Stimulated activated naive CD8-positive, alpha-beta T cell treated with anti-CD3 and anti-CD28 coated beads, Interleukin-15, amount 100 ng/mL, for 72 hours (primary cell): ENCODE measurements at regions not wholly inside any gene's neighbourhood (a gene's known extent, or its start where the extent isn't known, plus 50 kb on each side); places are given as distances from the start of the nearest gene placed in this dataset.

Source experiments
- ATAC-seq: fragments of 150-1000 bp; cut with Tn5 transposase; 2 replicates; pipeline ENCODE4 v1.10.0; 2021; ENCODE audit warnings: mild to moderate bottlenecking, moderate library complexity
- DNase-seq, 2 donors: peaks; one replicate each; pipeline ENCODE4 v3.0.0; 2021 to 2022
- H3K27ac Mint-ChIP-seq, 2 donors: one replicate each; pipeline ENCODE4 v1.8.0; 2022; ENCODE audit warnings: mild to moderate bottlenecking in 2 of 2, mixed read lengths in 2 of 2, moderate library complexity in 2 of 2
- H3K27me3 Mint-ChIP-seq: one replicate; pipeline ENCODE4 v1.8.0; 2022; ENCODE audit warnings: mixed read lengths
- H3K4me1 Mint-ChIP-seq: one replicate; pipeline ENCODE4 v1.8.0; 2022; ENCODE audit warnings: mild to moderate bottlenecking, mixed read lengths
- H3K4me3 Mint-ChIP-seq, 2 donors: one replicate each; pipeline ENCODE4 v1.8.0; 2022; ENCODE audit warnings: mild to moderate bottlenecking in 2 of 2, mixed read lengths in 2 of 2, moderate library complexity in 1 of 2
- H3K9me3 Mint-ChIP-seq, 2 donors: one replicate each; pipeline ENCODE4 v1.8.0; 2022; ENCODE audit warnings: mixed read lengths in 2 of 2

- DNase-seq: no peak
- no peak overlapping the region for H3K27ac Mint-ChIP-seq
- no peak overlapping the region for H3K4me3 Mint-ChIP-seq
- ATAC-seq: peak; percentile 87
- peaks cover 11% of the 10 kb centered on the region for H3K4me1 Mint-ChIP-seq
- no peaks in the 10 kb centered on the region for H3K27me3 Mint-ChIP-seq
- H3K9me3 Mint-ChIP-seq: no peaks in the 10 kb centered on the region
Observed at GRCh38 chr4:81666491-81666890, 194.8 kb upstream of the RASGEF1B start.

- Mint-ChIP-seq H3K4me3 (no peak overlapping the region), H3K4me1 (peaks cover 11% of the 10 kb centered on the region), H3K9me3 (no peaks in the 10 kb centered on the region), H3K27me3 (no peaks in the 10 kb centered on the region), H3K27ac (no peak overlapping the region)
- ATAC-seq (no peak), DNase-seq (no peak)
Observed at GRCh38 chr4:81665649-81666048, 193.9 kb upstream of the RASGEF1B start.

GRCh38 chr4:81665045-81665444 lies 193.3 kb upstream of the RASGEF1B start:
- H3K4me1 Mint-ChIP-seq: peaks cover 11% of the 10 kb centered on the region
- DNase-seq (no peak), ATAC-seq (no peak)
- H3K27me3 Mint-ChIP-seq: no peaks in the 10 kb centered on the region
- no peaks in the 10 kb centered on the region for H3K9me3 Mint-ChIP-seq
- no peak overlapping the region for H3K4me3 Mint-ChIP-seq
- H3K27ac Mint-ChIP-seq: no peak overlapping the region

DNA sequence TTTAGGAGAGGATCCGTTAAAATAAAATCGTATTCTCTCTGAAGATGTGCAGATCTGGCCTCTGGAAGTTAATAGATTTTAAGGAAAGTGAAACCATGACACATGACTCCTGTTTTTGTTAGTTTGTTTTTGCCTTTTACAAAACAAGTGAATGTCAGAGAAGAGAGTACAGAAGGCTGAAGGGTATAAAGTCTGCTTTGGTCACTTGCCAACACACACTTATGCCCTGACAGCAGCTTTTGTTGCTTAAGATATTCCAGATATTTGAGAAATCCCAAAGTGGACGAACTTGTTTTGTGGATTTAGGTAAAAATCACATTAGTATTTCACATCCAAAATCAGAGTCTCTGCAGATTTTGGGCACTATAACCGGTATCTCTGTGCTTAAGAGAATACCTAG lies 192.4 kb upstream of the RASGEF1B start:
- no peaks in the 10 kb centered on the region for H3K27me3 Mint-ChIP-seq
- ATAC-seq (no peak), DNase-seq (no peak)
- H3K9me3 Mint-ChIP-seq: no peaks in the 10 kb centered on the region
- no peak overlapping the region for H3K27ac Mint-ChIP-seq
- no peak overlapping the region for H3K4me3 Mint-ChIP-seq
- peaks cover 11% of the 10 kb centered on the region for H3K4me1 Mint-ChIP-seq

- no peak for ATAC-seq
- peaks cover 11% of the 10 kb centered on the region for H3K4me1 Mint-ChIP-seq
Observed at GRCh38 chr4:81663368-81663767, 191.7 kb upstream of the RASGEF1B start.

DNA sequence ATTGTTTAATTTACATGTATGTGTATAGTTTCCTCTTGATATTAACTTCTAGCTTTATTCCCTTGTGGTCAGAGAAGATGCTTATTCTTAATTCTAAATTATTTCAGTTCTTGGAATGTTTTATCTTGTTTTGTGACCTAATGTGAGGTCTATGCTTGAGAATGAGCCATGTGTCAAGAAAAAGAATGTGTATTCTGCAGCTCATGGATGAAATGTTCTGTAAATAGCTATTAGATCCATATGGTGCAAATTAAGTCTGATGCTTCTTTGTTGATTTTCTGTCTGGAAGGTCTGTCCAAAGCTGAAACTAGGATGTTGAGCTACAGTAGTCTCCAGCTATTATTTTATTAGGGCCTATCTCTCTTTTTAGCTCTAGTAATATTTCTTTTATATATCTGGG lies 187.3 kb upstream of the RASGEF1B start:
- DNase-seq: no peak
- H3K9me3 Mint-ChIP-seq: peaks cover 5 to 10% of the 10 kb centered on the region in 2 donors
- no peak for ATAC-seq
- no peak overlapping the region for H3K4me3 Mint-ChIP-seq
- H3K27me3 Mint-ChIP-seq: no peaks in the 10 kb centered on the region
- H3K27ac Mint-ChIP-seq: no peak overlapping the region
- H3K4me1 Mint-ChIP-seq: peaks cover under 1% of the 10 kb centered on the region

More at GRCh38 chr4:81663368-81663767, 191.7 kb upstream of the RASGEF1B start:
- H3K27me3 Mint-ChIP-seq: no peaks in the 10 kb centered on the region
- H3K9me3 Mint-ChIP-seq: peaks cover 5 to 6% of the 10 kb centered on the region in 2 donors
- no peak overlapping the region for H3K27ac Mint-ChIP-seq
- DNase-seq: no peak
- no peak overlapping the region for H3K4me3 Mint-ChIP-seq

- no peaks in the 10 kb centered on the region for H3K9me3 Mint-ChIP-seq
- H3K4me1 Mint-ChIP-seq: peaks cover 62% of the 10 kb centered on the region
- ATAC-seq (no peak), DNase-seq (no peak)
- H3K4me3 Mint-ChIP-seq: peak overlapping the region; percentile 12 to 44
- peak overlapping the region in 1 of 2 donors; percentile 66 for H3K27ac Mint-ChIP-seq
- no peaks in the 10 kb centered on the region for H3K27me3 Mint-ChIP-seq
Observed at GRCh38 chr4:81652069-81652478, 180.4 kb upstream of the RASGEF1B start.

DNA sequence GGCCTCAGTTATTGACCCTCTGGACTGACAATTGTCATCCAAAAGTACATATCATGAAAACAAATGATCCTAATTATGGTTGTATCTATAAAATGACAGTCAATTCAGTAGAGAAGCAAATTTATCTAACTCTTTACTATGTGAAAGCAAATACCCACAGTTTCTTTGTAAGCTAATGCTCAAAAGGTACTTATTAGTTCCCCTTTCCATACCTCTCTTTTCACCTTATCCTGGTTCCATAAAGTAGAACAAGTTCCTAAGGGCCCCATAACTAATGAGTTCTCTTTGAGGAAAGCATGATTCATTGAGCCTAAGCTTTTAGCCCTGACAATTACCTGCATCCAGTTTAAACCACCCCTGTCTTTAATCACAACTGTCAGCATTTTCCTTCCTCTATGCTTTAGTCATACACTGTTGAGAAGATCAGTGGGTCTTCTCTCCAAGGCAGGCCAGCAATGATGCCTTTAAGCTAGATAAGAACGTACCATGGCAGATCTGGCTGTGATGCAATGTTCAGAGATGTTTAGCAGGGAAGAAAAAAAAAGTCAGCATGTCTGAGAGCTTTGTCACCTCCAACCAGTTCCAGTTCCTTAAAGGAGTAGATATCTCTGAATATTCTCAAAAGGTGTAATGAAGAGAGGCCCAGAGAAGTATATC lies 179.7 kb upstream of the RASGEF1B start:
- Mint-ChIP-seq H3K4me1 (peaks cover 63% of the 10 kb centered on the region), H3K9me3 (no peaks in the 10 kb centered on the region), H3K4me3 (no peak overlapping the region), H3K27me3 (no peaks in the 10 kb centered on the region), H3K27ac (peak overlapping the region in 1 of 2 donors; percentile 4)
- peak; percentile 39 for ATAC-seq
- no peak for DNase-seq

DNA sequence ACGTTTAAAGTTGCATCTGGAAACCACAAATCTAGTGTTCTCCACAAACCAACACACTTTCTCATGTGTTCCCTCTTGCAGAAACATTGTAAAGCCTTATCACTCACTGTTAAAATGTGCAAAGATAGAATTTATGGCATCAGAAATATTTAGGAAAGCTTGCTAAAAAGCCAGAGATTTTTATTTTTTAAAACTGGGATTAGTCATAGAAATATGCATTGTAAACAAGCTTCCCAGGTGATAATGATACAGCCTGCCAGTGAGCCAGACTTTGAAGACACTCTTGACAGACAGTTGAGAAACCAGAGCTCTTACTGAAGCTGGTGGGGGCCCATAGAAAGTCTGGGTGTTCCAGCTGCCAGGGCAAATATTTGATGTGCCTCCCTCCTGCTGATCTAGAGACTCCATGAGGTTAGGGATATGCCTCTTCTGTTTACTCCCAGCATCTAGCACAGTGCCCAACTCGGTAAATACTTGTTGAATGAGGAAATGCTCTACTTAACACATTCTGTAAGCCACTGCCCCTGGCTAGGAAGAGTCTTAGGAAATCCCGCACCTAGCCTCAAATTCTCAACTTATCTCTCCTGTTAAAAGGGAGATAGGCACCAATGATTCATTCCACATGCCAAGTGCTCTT lies 179.0 kb upstream of the RASGEF1B start:
- Mint-ChIP-seq H3K27ac (peak overlapping the region in 1 of 2 donors; percentile 12), H3K9me3 (no peaks in the 10 kb centered on the region), H3K4me1 (peaks cover 63% of the 10 kb centered on the region), H3K4me3 (no peak overlapping the region), H3K27me3 (no peaks in the 10 kb centered on the region)
- ATAC-seq (no peak), DNase-seq (no peak)

DNA sequence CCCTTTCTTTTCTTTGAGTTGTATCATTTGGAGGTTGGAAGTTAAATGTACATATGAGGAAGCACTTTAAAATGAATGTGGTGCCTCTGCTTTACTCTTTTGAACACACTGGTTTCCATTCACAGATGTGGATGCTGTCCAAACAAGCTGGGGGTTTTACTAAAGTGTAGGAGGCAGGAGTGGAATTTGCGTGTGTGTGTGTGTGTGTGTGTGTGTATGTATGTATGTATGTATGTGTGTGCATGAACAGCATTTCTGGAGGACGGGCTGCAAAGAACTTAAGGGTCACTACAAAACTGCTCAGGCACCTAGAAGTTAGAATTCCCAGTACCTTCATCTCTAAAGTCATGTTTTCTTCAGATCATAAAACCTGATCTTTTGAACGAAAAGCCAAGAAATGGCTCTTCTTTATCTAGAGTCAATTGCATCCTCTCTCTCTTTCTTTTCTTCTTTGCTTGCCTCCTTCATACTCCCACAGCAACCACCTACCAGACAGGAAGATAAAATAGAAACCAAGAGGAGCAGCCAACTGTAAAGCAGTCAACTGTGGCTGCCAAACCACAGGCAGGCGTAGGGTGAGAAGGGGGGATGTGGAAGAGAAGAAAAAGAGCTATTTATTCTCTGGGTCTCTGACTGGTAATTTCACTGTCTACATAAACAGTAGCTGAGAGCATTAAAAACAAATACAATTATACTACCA lies 177.0 kb upstream of the RASGEF1B start:
- Mint-ChIP-seq H3K4me3 (peak overlapping the region; percentile 32 to 57), H3K9me3 (peaks cover 0 to 10% of the 10 kb centered on the region in 2 donors), H3K4me1 (peaks cover 60% of the 10 kb centered on the region), H3K27me3 (no peaks in the 10 kb centered on the region), H3K27ac (peak overlapping the region in 1 of 2 donors; percentile 84)
- DNase-seq (peak; percentile 22 to 41), ATAC-seq (peak; percentile 92)

GRCh38 chr4:81647388-81647787 lies 175.7 kb upstream of the RASGEF1B start:
- H3K9me3 Mint-ChIP-seq: peaks cover 0 to 10% of the 10 kb centered on the region in 2 donors
- H3K27ac Mint-ChIP-seq: no peak overlapping the region
- no peaks in the 10 kb centered on the region for H3K27me3 Mint-ChIP-seq
- no peak overlapping the region for H3K4me3 Mint-ChIP-seq
- no peak for DNase-seq
- peaks cover 46% of the 10 kb centered on the region for H3K4me1 Mint-ChIP-seq
- ATAC-seq: no peak

DNA sequence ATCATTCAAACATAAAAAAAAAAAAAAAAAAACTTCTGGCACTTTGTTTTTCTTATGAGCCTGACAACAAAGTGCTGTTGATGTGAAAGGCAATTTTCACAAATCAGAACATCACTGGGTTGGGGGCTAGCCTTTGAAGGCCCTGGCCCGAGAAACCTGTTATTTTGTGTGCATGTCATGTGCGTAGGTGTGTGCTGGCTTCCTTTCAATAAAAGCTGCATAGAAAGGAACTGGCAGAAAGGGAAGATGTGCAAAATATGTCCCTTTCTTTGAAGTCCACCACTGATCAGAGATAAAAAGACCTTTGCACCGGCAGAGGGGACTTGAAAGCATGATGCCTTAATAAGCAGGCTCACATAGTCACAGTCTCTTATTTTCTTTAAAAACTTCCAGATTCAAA lies 170.8 kb upstream of the RASGEF1B start:
- ATAC-seq (no peak), DNase-seq (no peak)
- H3K27me3 Mint-ChIP-seq: no peaks in the 10 kb centered on the region
- H3K4me3 Mint-ChIP-seq: no peak overlapping the region
- peaks cover 0 to 10% of the 10 kb centered on the region in 2 donors for H3K9me3 Mint-ChIP-seq
- H3K27ac Mint-ChIP-seq: no peak overlapping the region
- H3K4me1 Mint-ChIP-seq: peaks cover 11% of the 10 kb centered on the region

DNA sequence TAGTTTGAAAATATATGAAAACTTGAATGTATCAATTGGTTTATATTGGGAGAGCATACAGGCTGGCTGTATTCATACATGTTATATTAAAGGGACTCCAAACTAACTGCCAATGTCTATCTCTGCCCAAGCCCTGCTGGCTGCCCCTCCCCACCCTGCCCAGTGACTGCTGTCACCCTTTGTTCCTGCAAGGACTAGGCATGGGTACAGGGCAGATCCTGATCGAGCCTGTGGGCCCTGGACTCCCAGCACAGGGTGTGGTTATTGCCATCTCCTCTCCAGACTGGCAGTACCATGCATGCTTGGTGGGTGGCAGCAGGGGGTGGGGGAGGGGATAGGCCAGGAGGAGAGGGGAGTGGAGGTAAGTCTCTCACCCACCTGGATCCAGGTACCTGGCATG lies 167.5 kb upstream of the RASGEF1B start:
- DNase-seq (no peak), ATAC-seq (peak; percentile 53)
- H3K27me3 Mint-ChIP-seq: no peaks in the 10 kb centered on the region
- H3K4me1 Mint-ChIP-seq: peaks cover 5% of the 10 kb centered on the region
- no peak overlapping the region for H3K27ac Mint-ChIP-seq
- H3K4me3 Mint-ChIP-seq: no peak overlapping the region
- no peaks in the 10 kb centered on the region for H3K9me3 Mint-ChIP-seq

DNA sequence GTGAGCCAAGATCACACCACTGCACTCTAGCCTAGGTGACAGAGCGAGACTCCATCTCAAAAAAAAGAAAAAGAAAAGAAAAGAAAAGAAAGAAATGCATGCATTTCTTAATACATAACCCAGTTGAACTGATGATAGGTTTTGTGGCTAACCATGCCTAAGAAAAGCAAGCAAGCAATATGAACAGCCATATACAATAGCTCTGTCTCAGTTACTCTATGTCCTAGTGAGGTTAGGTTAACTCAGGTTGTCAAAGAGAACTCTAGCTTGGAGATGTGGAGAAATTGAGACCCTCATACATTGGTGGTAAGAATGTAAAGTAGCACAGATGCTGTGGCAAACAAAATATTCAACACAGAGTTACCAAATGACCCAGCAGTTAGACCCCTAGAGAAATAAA lies 167.0 kb upstream of the RASGEF1B start:
- Mint-ChIP-seq H3K27ac (no peak overlapping the region), H3K27me3 (no peaks in the 10 kb centered on the region), H3K9me3 (no peaks in the 10 kb centered on the region), H3K4me3 (no peak overlapping the region), H3K4me1 (peaks cover 5% of the 10 kb centered on the region)
- peak; percentile 54 for ATAC-seq
- DNase-seq: no peak

- no peaks in the 10 kb centered on the region for H3K9me3 Mint-ChIP-seq
- H3K27me3 Mint-ChIP-seq: no peaks in the 10 kb centered on the region
- H3K4me1 Mint-ChIP-seq: peaks cover 6% of the 10 kb centered on the region
- no peak for ATAC-seq
- no peak overlapping the region for H3K4me3 Mint-ChIP-seq
- H3K27ac Mint-ChIP-seq: no peak overlapping the region
- DNase-seq: no peak
Observed at GRCh38 chr4:81635739-81636138, 164.0 kb upstream of the RASGEF1B start.
